Stimulated activated CD4-positive, alpha-beta T cell treated with anti-CD3 and anti-CD28 coated beads, Interleukin-1b, Interleukin-23, amount 100 ng/mL, for 1 hour (primary cell): ENCODE measurements at regions not wholly inside any gene's neighbourhood (a gene's known extent, or its start where the extent isn't known, plus 50 kb on each side); places are given as distances from the start of the nearest gene placed in this dataset.
A peak's percentile ranks its signal among the peaks of the same experiment; 100 is the strongest.
"Not testable (repeated sequence)": the region's sequence is repeated elsewhere in the genome, so short reads cannot be mapped to it uniquely, and the experiment has no call there.

Experiments used
- DNase-seq, 2 donors: peaks; one replicate each; pipeline ENCODE4 v3.0.0-alpha.2; 2020; ENCODE audit warnings: low read depth in 2 of 2

DNA sequence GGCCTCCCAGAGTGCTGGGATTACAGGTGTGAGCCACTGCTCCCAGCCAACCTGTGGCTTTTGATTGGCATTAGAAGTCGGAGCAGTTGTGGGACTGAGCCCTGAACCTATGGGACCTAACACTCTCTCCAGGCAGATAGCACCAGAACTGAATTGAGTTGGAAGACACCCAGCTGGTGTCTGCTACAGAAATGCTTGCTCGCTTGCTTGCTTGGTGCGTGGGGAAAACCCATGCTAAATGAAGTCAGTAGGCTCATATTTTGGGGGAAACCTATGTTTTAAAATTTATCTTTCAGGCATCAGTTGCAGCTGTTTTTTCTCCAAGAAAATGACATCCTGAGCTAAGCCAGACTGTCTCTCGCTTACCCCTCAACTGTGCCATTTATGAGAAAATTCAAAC lies 158.5 kb upstream of the RFC3 start:
- DNase-seq = no peak

- no peak for DNase-seq
Observed at GRCh38 chr13:33659894-33660293, 158.1 kb upstream of the RFC3 start.

GRCh38 chr13:33662392-33662791 lies 155.6 kb upstream of the RFC3 start:
- DNase-seq = no peak

DNA sequence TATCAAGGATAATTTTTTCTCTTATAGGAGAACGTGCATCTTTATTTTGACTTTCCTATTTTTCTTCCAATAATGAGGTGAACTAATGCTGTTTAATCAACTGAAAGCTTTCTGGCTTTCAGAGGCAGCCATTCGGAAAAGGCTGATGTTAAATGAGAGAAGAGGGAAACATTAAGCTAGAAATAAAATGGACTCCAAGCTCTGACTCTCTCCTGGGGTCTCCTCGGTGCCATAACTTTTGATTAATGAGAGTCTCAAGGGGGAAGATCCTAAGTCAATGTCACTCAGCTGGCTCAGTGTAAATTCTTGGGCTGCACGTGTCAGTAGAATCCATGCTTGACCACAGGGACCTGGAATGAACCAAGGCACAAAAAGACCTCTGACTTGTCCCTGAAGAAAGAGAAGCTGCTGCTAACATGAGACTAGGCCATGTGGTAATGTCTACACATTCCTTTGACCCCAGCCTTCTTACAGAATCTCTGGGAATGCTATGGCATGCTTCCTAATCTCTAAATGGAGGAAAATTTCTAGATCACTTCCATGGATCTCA lies 152.2 kb upstream of the RFC3 start:
- no peak for DNase-seq

GRCh38 chr13:33671560-33671959 lies 146.4 kb upstream of the RFC3 start:
- DNase-seq = no peak

DNA sequence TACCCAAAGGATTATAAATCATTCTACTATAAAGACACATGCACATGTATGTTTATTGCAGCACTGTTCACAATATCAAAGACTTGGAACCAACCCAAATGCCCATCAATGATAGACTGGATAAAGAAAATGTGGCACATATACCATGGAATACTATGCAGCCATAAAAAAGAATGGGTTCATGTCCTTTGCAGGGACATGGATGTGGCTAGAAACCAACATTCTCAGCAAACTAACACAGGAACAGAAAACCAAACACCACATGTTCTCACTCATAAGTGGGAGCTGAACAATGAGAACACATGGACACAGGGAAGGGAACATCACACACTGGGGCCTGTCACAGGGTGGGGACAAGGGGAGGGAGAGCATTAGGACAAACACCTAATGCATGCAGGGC lies 145.9 kb upstream of the RFC3 start:
- not testable (repeated sequence) for DNase-seq

DNA sequence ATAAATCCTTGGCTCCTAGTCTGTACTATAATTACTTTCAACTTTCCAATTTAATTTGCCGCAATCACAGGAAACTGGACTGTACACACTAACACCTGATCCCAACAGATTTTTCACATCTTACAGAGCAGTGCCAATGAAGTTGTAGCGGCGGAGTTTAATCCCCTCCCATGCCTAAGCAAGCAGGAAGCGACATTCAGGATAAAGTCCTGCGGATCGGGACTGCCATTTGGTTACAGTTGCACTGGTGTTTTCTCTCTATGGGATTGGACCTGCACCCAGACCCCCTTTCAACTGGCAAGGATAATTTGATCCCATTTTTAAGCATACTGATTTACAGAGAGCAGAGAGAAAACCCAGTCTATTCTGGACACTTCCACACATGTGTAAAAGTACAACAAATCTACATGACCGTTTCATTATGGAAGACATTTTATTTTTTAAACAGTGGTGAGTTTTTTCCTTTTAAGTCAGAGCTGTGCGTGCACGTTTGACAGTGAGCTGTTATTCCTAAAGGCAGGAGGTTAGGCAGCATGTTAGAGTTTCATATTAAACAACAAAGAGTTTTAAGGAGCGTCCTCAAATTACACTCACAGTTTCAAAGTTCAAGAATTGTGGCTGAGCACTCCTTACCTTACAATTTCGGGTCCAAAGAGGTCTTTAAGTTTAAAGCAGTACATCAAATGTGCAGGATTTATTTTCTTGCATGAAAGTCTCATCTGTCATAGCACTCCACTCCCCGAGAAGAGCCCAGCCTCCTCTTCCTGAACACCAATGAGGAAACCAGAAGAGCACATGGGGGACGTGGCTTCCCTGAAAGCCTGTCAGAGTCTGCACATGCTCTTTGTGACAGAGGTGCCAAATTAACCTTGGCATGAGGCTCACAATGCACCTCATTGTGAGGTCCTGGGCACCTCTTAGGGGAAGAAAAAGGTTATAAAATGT lies 141.6 kb upstream of the RFC3 start:
- no peak for DNase-seq

- no peak for DNase-seq
Observed at GRCh38 chr13:33677215-33677614, 140.7 kb upstream of the RFC3 start.

GRCh38 chr13:33678084-33678483 lies 139.9 kb upstream of the RFC3 start:
- no peak for DNase-seq

- peak; percentile 8 to 41 for DNase-seq
Observed at GRCh38 chr13:33678906-33679657, 138.9 kb upstream of the RFC3 start.

GRCh38 chr13:33679658-33680012 lies 138.3 kb upstream of the RFC3 start:
- DNase-seq = no peak

- DNase-seq = no peak
Observed at GRCh38 chr13:33682020-33682564, 135.9 kb upstream of the RFC3 start.

DNA sequence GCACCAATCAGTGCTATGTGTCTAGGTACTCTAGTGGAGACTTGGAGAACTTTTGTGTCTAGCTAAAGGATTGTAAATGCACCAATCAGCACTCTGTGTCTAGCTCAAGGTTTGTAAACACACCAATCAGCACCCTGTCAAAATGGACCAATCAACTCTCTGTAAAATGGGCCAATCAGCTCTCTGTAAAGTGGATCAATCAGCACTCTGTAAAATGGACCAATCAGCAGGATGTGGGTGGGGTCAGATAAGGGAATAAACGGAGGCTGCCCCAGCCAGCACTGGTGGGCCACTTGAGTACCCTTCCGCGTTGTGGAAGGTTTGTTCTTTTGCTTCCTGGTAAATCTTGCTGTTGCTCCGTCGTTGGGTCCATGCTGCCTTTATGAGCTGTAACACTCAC lies 135.3 kb upstream of the RFC3 start:
- DNase-seq = not testable (repeated sequence)

DNA sequence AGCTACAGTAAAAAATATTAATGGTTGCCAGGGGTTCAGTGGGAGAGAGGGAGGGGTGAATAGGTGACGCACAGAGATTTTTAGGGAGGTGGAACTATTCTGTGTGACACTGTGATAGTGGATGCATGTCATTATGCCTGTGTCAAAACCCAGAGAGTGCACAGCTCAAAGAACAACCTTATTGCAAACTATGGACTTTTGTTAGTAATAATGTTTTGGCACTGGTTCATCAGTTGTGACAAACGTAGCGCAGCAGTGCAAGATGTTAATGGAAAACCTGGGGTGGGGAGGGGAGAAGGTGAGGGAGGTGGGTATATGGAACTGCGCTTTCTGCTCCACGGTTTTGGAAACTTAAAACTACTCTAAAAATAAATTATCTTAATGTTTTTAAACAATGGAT lies 134.6 kb upstream of the RFC3 start:
- DNase-seq = no peak

- no peak for DNase-seq
Observed at GRCh38 chr13:33684874-33685273, 133.1 kb upstream of the RFC3 start.

- DNase-seq = no peak
Observed at GRCh38 chr13:33686772-33687480, 131.0 kb upstream of the RFC3 start.

DNA sequence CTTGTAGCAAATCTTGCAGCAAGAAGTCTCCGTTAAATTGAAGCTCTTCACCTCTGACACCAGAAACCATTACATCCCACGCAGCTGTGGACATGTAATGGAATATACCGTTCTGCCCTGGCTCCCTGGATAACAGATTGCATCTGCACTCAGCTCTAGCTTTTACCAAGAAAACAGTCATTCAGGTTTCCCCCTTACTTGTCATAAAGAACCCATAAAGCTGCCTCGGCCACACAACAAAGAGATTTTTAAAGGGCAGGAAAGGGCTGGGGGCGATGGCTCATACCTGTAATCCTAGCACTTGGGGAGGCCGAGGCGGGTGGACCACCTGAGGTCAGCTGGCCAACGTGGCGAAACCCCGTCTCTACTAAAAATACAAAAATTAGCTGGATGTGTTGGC lies 127.6 kb upstream of the RFC3 start:
- DNase-seq = no peak

GRCh38 chr13:33691980-33692379 lies 126.0 kb upstream of the RFC3 start:
- no peak for DNase-seq

- DNase-seq = no peak
Observed at GRCh38 chr13:33692531-33692930, 125.4 kb upstream of the RFC3 start.

DNA sequence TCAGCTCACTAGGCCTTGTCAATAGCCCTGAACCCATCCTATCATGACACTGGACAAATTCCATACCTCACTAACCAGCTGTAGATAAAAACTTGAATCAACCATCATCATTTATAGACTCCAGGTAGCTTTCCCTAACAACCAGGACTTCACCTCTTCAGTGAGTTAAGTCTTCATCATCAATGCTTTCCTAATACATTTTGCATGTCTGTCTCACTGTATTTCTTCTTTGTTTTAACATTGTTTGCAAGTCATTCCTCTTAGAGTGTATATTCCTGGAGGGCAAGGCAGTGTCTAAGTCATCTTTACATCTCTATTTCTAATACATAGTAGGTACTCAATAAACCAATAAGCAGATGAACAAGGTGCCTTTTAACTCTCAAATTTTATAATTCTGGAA lies 123.4 kb upstream of the RFC3 start:
- no peak for DNase-seq

- DNase-seq = no peak
Observed at GRCh38 chr13:33696530-33696929, 121.4 kb upstream of the RFC3 start.

GRCh38 chr13:33697926-33698325 lies 120.0 kb upstream of the RFC3 start:
- DNase-seq = no peak
